ENCODE measurements at regions not wholly inside any gene's neighbourhood (a gene's known extent, or its start where the extent isn't known, plus 50 kb on each side); places are given as distances from the start of the nearest gene placed in this dataset.

DNA sequence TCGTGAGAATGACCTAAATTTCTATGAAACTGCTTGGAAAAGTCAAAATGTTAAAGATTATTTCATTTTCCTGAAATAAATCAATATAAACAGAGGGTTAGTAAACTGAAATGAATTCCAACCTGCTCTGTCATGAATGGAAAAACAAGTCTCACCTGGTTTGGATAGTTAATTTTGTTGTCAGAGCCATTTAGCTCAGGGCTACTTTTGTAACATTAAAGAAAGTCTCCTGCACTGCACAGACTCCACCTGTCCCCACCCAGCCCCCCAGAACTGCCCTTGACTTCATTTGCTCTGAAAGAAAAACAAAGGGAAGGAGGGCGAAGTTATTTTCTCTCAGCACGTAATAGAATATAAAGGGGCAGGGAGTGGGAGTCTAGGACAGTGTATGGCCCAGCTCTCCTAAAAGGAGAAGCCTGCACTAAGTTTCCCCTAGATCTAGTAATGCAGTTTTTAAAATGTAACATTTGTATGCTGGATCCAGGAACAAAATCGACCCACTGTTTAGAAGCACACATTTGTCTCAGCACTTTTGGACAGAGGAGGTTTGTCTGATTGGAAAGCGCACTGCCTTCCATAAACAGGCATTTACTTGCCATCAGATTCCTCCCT, 54.2 kb upstream of the ACSL3 start:
- DNase-seq (ENCODE audit: low read depth), result no peak
- TF ChIP-seq, protein P1, sequence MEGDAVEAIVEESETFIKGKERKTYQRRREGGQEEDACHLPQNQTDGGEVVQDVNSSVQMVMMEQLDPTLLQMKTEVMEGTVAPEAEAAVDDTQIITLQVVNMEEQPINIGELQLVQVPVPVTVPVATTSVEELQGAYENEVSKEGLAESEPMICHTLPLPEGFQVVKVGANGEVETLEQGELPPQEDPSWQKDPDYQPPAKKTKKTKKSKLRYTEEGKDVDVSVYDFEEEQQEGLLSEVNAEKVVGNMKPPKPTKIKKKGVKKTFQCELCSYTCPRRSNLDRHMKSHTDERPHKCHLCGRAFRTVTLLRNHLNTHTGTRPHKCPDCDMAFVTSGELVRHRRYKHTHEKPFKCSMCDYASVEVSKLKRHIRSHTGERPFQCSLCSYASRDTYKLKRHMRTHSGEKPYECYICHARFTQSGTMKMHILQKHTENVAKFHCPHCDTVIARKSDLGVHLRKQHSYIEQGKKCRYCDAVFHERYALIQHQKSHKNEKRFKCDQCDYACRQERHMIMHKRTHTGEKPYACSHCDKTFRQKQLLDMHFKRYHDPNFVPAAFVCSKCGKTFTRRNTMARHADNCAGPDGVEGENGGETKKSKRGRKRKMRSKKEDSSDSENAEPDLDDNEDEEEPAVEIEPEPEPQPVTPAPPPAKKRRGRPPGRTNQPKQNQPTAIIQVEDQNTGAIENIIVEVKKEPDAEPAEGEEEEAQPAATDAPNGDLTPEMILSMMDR (IDR thresholded peaks at IDR 0.05; ENCODE audit: low read length, missing control alignments), result no peak
- no peak overlapping the region for H3K4me3 ChIP-seq (replicated peaks; ENCODE audit: low read depth, low read length)

DNA sequence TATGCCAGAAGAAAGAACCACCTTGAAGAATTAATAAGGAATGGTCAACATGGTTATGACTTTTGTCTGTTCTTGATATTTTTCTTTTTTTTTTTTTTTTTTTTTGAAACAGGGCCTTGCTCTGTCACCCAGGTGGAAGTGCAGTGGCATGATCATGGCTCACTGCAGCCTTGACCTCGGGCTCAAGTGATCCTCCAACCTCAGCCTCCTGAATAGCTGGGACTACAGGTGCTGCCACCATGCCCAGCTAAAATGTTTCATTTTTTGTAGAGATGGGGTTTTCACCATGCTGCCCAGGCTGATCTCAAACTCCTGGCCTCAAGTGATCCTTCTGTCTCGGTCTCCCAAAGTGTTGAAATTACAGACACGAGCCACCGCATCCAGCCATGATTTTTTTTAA, 53.4 kb upstream of the ACSL3 start:
- no peak overlapping the region for H3K4me3 ChIP-seq (replicated peaks; ENCODE audit: low read depth, low read length)
- no peak for DNase-seq (ENCODE audit: low read depth)

DNA sequence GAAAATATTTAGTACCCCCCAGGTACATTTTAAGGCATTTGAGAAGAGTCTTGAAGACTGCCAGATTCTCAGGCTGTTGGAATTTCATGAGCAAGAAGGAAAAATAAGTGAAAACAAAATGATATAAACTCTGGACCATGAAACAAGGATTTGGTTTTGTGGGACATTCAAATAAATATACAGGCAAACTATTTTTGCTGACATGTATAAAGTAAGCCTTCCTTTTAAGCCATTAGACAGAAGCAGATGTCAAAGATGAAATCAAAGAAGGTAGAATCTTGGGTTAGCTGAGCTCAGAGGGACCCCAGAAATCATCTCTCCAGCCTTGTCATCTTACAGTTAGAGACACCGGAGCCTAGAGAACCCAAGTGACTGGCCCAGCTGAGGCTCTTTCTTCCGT, 51.3 kb upstream of the ACSL3 start:
- no peak overlapping the region for H3K4me3 ChIP-seq (replicated peaks; ENCODE audit: low read depth, low read length)
- TF ChIP-seq, protein P1 (IDR thresholded peaks at IDR 0.05; ENCODE audit: low read length, missing control alignments), result no peak
- no peak for DNase-seq (ENCODE audit: low read depth)

More for the DNA sequence above, 53.4 kb upstream of the ACSL3 start:
- TF ChIP-seq, protein P1 (IDR thresholded peaks at IDR 0.05; ENCODE audit: low read length, missing control alignments), result no peak

DNA sequence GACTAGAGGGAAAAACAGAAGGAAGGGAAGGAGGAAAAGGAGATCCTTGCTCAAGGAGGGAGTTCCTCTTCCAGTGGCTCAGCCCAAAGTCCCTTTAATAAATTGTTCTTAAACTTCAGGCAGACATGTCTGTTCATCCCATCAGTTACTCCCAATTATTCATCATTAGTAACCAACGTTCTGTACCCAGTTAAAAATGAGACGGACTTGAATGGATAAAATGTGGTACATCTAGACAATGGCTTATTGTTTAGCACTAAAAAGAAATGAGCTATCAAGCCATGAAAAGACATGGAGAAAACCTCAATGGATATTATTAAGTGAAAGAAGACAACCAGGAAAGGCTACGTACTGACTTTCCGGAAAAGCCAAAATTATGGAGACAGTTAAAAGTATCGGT, 50.8 kb upstream of the ACSL3 start:
- no peak for DNase-seq (ENCODE audit: low read depth)
- H3K4me3 ChIP-seq (replicated peaks; ENCODE audit: low read depth, low read length), result no peak overlapping the region
- TF ChIP-seq, protein P1 (IDR thresholded peaks at IDR 0.05; ENCODE audit: low read length, missing control alignments), result no peak
